ENCODE measurements at regions not wholly inside any gene's neighbourhood (a gene's known extent, or its start where the extent isn't known, plus 50 kb on each side); places are given as distances from the start of the nearest gene placed in this dataset.

- WGBS, 4 donors: 74 to 77% (median 75%) methylated on average over 4 of the region's 4 CpGs
- no peak overlapping the region for H3K27ac ChIP-seq
- H3K4me1 ChIP-seq (replicated peaks in 1 of 2): peaks cover 0 to 4% of the 10 kb centered on the region in 2 donors
- H3K4me3 ChIP-seq: no peak overlapping the region
- H3K36me3 ChIP-seq (replicated peaks in 1 of 2): no peaks in the 10 kb centered on the region
- H3K9me3 ChIP-seq (replicated peaks in 1 of 3): no peaks in the 10 kb centered on the region
- no peaks in the 10 kb centered on the region for H3K27me3 ChIP-seq
- intact Hi-C loops (cut with DNase I): no loop called here
- TF ChIP-seq, protein P1, sequence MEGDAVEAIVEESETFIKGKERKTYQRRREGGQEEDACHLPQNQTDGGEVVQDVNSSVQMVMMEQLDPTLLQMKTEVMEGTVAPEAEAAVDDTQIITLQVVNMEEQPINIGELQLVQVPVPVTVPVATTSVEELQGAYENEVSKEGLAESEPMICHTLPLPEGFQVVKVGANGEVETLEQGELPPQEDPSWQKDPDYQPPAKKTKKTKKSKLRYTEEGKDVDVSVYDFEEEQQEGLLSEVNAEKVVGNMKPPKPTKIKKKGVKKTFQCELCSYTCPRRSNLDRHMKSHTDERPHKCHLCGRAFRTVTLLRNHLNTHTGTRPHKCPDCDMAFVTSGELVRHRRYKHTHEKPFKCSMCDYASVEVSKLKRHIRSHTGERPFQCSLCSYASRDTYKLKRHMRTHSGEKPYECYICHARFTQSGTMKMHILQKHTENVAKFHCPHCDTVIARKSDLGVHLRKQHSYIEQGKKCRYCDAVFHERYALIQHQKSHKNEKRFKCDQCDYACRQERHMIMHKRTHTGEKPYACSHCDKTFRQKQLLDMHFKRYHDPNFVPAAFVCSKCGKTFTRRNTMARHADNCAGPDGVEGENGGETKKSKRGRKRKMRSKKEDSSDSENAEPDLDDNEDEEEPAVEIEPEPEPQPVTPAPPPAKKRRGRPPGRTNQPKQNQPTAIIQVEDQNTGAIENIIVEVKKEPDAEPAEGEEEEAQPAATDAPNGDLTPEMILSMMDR (IDR thresholded peaks at IDR 0.05): no peak
- TF ChIP-seq POLR2A (IDR thresholded peaks at IDR 0.05): no peak
- DNase-seq: no peak
These were observed 225.7 kb upstream of the SPOPL start for GRCh38 chr2:138275881-138276280.

- intact Hi-C loops (cut with DNase I): no loop called here
- H3K27me3 ChIP-seq: no peaks in the 10 kb centered on the region
- no peak overlapping the region for H3K27ac ChIP-seq
- H3K36me3 ChIP-seq (replicated peaks in 1 of 2): no peaks in the 10 kb centered on the region
- 82 to 86% (median 84%) methylated on average over 1 of the region's 1 CpG for WGBS, 4 donors
- peaks cover 0 to 4% of the 10 kb centered on the region in 2 donors for H3K4me1 ChIP-seq (replicated peaks in 1 of 2)
- H3K9me3 ChIP-seq (replicated peaks in 1 of 3): no peaks in the 10 kb centered on the region
- DNase-seq: no peak
- no peak overlapping the region for H3K4me3 ChIP-seq
- TF ChIP-seq, protein P1 (IDR thresholded peaks at IDR 0.05): no peak
- no peak for TF ChIP-seq POLR2A (IDR thresholded peaks at IDR 0.05)
These were observed 225.2 kb upstream of the SPOPL start for GRCh38 chr2:138276339-138276738.

DNA sequence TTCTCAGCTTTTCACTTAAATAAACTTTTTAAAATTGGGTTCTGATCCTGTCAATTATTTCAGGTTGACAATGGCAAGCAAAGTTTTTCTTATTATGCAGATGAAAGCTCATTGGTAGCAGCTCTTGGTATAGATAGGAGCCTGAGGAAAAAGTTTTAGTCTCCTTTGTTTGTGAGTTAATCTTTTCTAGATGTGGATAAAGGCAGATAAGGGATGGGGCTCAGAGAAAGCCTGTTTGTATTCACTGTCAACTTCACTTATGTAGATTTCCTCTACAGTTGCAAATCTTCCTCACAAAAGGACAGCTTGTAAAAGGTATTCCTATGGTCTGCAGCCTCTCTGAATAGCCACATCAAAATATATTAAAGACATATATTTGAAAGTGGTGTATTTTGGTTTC lies 224.5 kb upstream of the SPOPL start:
- intact Hi-C loops (cut with DNase I): no loop called here

DNA sequence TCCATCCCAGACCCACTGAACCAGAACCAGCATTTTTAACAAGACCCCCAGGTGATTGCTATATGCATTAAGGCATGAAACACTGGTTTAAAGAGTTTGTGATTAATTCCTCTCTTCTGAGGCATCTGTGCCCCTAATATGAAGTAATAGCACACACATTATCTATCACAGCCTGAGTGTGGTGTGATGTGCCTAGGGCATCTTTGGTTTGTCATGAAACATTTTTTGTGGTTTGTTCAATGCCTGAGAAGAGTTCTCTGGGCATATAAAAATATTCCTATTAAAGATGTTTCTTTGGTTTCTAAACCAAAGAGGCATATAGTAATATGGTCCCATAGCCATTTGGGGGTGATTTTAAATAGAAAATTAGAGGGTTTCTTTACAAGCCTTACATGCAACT lies 221.7 kb upstream of the SPOPL start:
- TF ChIP-seq, protein P1 (IDR thresholded peaks at IDR 0.05): no peak
- TF ChIP-seq POLR2A (IDR thresholded peaks at IDR 0.05): no peak
- no peaks in the 10 kb centered on the region for H3K4me1 ChIP-seq (replicated peaks in 1 of 2)
- H3K4me3 ChIP-seq: no peak overlapping the region
- no peaks in the 10 kb centered on the region for H3K9me3 ChIP-seq (replicated peaks in 1 of 3)
- no peaks in the 10 kb centered on the region for H3K36me3 ChIP-seq (replicated peaks in 1 of 2)
- intact Hi-C loops (cut with DNase I): no loop called here
- no peaks in the 10 kb centered on the region for H3K27me3 ChIP-seq
- no peak for DNase-seq
- H3K27ac ChIP-seq: no peak overlapping the region

More for the DNA sequence above, 224.5 kb upstream of the SPOPL start:
- no peaks in the 10 kb centered on the region for H3K36me3 ChIP-seq (replicated peaks in 1 of 2)
- H3K4me1 ChIP-seq (replicated peaks in 1 of 2): peaks cover 0 to 4% of the 10 kb centered on the region in 2 donors
- DNase-seq: no peak
- no peak overlapping the region for H3K4me3 ChIP-seq
- H3K9me3 ChIP-seq (replicated peaks in 1 of 3): no peaks in the 10 kb centered on the region
- H3K27ac ChIP-seq: no peak overlapping the region
- TF ChIP-seq, protein P1 (IDR thresholded peaks at IDR 0.05): no peak
- no peak for TF ChIP-seq POLR2A (IDR thresholded peaks at IDR 0.05)
- H3K27me3 ChIP-seq: no peaks in the 10 kb centered on the region

Data from adrenal gland (tissue), 9 donors.